GM12873 (cell line): ENCODE measurements at regions not wholly inside any gene's neighbourhood (a gene's known extent, or its start where the extent isn't known, plus 50 kb on each side); places are given as distances from the start of the nearest gene placed in this dataset.

Experiments used
- CTCF ChIP-seq: IDR thresholded peaks from 2 replicates; pipeline ENCODE4 v1.5.1; 2012; ENCODE audit warnings: low read depth, mild to moderate bottlenecking, moderate library complexity, low read length, control low read depth; ENCODE audit not compliant: insufficient read depth; ENCODE audit errors: missing control alignments

DNA sequence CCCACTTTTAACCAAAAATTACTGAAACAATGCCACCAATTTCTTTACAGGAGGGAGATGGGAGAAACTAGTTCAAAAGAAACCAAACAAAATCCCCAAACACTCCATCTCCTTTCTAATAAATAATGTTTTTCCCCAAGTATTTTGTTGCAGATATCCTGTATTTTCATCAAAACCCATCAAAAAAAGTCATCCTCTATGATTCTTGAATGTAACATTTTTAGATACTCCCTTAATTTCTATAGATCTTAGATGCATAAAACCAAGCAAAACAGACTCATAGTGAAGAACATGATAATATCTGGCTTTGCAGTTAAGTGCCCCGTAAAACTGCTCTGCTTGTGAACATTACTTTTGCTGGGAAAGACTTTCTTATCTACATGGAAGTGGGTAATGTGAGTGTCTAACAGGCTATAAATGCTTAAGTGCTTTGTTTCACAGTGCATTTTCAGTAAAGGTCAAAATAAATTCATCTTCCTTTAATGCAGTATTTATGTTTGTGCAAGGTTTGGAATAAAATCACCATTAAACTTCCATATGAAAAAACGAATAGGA is 77.3 kb upstream of the TBCA start:
- no peak for TF ChIP-seq CTCF

GRCh38 chr5:77852514-77853352 is 76.6 kb upstream of the TBCA start:
- no peak for TF ChIP-seq CTCF

GRCh38 chr5:77852068-77852513 is 76.0 kb upstream of the TBCA start:
- no peak for TF ChIP-seq CTCF

GRCh38 chr5:77851176-77852067 is 75.3 kb upstream of the TBCA start:
- TF ChIP-seq CTCF, result no peak

DNA sequence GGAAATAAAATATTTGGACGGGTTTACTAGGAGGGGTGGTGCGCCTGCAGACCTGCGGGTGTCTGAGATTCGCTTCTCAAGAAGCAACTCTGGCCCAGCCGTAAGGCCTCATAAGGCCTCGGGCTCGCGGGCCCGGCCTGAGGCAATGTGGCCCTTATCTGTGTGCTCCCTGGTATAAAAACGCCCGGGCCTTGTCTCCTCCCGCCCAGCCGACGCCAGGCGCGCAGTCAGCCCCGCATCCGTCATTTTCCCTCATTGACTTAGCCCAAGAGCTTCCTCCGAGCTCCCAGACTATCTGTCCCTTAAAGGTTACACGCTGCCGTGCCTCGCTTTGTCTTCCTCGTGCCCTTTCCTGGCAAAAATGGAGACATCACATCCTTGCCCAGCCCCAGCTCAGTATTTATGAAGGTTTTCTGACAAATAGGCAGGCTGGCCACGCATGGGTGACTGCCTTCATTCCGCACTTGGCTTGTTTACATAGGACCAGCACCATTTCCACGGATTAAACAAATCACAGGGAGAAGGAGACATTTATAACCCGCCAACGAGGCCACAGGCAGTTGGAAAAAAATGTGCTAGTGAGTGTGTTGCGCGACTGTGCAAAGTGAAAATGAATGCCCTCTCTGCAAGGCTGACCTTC is 74.5 kb upstream of the TBCA start:
- TF ChIP-seq CTCF, result no peak

GRCh38 chr5:77849308-77849900 is 73.3 kb upstream of the TBCA start:
- no peak for TF ChIP-seq CTCF
